ENCODE measurements at regions not wholly inside any gene's neighbourhood (a gene's known extent, or its start where the extent isn't known, plus 50 kb on each side); places are given as distances from the start of the nearest gene placed in this dataset.

DNA sequence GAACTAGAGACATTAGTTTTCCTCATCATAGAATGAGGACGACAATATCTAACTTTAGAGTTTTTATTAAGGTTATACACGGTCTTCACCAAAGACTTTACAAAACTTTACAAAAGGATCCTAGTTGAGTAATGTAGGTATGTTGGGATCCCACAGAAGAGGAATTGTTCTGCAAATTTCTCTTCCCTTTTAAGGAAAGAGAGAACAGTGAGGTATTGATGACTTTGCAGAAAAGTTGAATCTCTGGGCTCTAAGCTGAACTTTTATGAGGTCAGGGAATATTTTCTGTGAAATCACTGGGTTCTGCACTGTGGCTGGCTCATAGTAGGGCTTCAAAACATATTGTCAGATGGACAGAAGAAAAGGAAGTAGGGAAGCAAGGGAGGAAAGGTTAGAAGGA lies 89.8 kb upstream of the PIRT start:
- TF ChIP-seq, protein P1, sequence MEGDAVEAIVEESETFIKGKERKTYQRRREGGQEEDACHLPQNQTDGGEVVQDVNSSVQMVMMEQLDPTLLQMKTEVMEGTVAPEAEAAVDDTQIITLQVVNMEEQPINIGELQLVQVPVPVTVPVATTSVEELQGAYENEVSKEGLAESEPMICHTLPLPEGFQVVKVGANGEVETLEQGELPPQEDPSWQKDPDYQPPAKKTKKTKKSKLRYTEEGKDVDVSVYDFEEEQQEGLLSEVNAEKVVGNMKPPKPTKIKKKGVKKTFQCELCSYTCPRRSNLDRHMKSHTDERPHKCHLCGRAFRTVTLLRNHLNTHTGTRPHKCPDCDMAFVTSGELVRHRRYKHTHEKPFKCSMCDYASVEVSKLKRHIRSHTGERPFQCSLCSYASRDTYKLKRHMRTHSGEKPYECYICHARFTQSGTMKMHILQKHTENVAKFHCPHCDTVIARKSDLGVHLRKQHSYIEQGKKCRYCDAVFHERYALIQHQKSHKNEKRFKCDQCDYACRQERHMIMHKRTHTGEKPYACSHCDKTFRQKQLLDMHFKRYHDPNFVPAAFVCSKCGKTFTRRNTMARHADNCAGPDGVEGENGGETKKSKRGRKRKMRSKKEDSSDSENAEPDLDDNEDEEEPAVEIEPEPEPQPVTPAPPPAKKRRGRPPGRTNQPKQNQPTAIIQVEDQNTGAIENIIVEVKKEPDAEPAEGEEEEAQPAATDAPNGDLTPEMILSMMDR (IDR thresholded peaks at IDR 0.05 in 8 of 11, conservative IDR thresholded peaks at IDR 0.05 in 3 of 11), result no peak
- TF ChIP-seq POLR2A (IDR thresholded peaks at IDR 0.05) (no peak), POLR2AphosphoS5 (IDR thresholded peaks at IDR 0.05) (no peak)

Data from spleen (tissue), 7 donors.